ENCODE measurements at regions not wholly inside any gene's neighbourhood (a gene's known extent, or its start where the extent isn't known, plus 50 kb on each side); places are given as distances from the start of the nearest gene placed in this dataset.

GRCh38 chr12:4147031-4147481, 126.5 kb upstream of the CCND2 start:
- TF ChIP-seq CTCF (IDR thresholded peaks at IDR 0.05) (no peak), EZH2 (IDR thresholded peaks at IDR 0.05; ENCODE audit: borderline replicate concordance, insufficient read depth, low read depth, low read length, poor library complexity, severe bottlenecking) (no peak)
